Retinal pigment epithelial cell (primary cell): ENCODE measurements at regions not wholly inside any gene's neighbourhood (a gene's known extent, or its start where the extent isn't known, plus 50 kb on each side); places are given as distances from the start of the nearest gene placed in this dataset.

Experiments
- DNase-seq: peaks from one replicate; pipeline ENCODE4 v3.0.0-alpha.2; 2010; ENCODE audit warnings: low read depth
- H3K4me3 ChIP-seq: 2 replicates; pipeline ENCODE4 v1.5.1; 2011; ENCODE audit warnings: mild to moderate bottlenecking, low read length, control low read depth, moderate library complexity
- CTCF ChIP-seq: conservative IDR thresholded peaks from 2 replicates; pipeline ENCODE4 v1.5.1; 2011; ENCODE audit warnings: low read depth, low read length, control low read depth, inconsistent platforms

GRCh38 chr10:44589944-44590449 lies 205.1 kb upstream of the CXCL12 start:
- no peak for DNase-seq
- TF ChIP-seq CTCF = no peak
- H3K4me3 ChIP-seq = no peak overlapping the region

GRCh38 chr10:44591911-44592310 lies 207.0 kb upstream of the CXCL12 start:
- no peak for DNase-seq
- TF ChIP-seq CTCF = no peak
- no peak overlapping the region for H3K4me3 ChIP-seq

- TF ChIP-seq CTCF = no peak
- no peak for DNase-seq
- no peak overlapping the region for H3K4me3 ChIP-seq
These were observed 209.1 kb upstream of the CXCL12 start for GRCh38 chr10:44593952-44594351.

GRCh38 chr10:44607116-44607515 lies 222.2 kb upstream of the CXCL12 start:
- H3K4me3 ChIP-seq = no peak overlapping the region
- no peak for TF ChIP-seq CTCF
- DNase-seq = no peak

GRCh38 chr10:44618910-44619309 lies 234.0 kb upstream of the CXCL12 start:
- no peak for DNase-seq
- no peak for TF ChIP-seq CTCF
- H3K4me3 ChIP-seq = no peak overlapping the region

GRCh38 chr10:44619521-44619920 lies 234.6 kb upstream of the CXCL12 start:
- H3K4me3 ChIP-seq = no peak overlapping the region
- DNase-seq = no peak
- no peak for TF ChIP-seq CTCF

- TF ChIP-seq CTCF = no peak
- no peak overlapping the region for H3K4me3 ChIP-seq
- DNase-seq = no peak
These were observed 235.1 kb upstream of the CXCL12 start for GRCh38 chr10:44619975-44620374.
